Right cardiac atrium (tissue), 5 donors: ENCODE measurements at regions not wholly inside any gene's neighbourhood (a gene's known extent, or its start where the extent isn't known, plus 50 kb on each side); places are given as distances from the start of the nearest gene placed in this dataset.

Experiments used
- ATAC-seq, 2 donors: fragments of 200-7000 bp; cut with Tn5 transposase; one replicate each; pipeline versions ENCODE4 v1.8.0 to v1.9.1; 2020; ENCODE audit warnings: moderate library complexity in 2 of 2, mild to moderate bottlenecking in 1 of 2
- DNase-seq, 3 donors: peaks; one replicate each; pipeline ENCODE4 v3.0.0-alpha.2; 2020
- H3K27ac ChIP-seq: one replicate; pipeline ENCODE4 v1.5.1; 2013; ENCODE audit warnings: mild to moderate bottlenecking, low read length, control low read depth, moderate library complexity
- H3K27me3 ChIP-seq: one replicate; pipeline ENCODE4 v1.6.1; 2013; ENCODE audit not compliant: control insufficient read depth, insufficient read depth
- H3K4me1 ChIP-seq: one replicate; pipeline ENCODE4 v1.6.1; 2013; ENCODE audit warnings: low read length; ENCODE audit not compliant: control insufficient read depth, insufficient read depth
- H3K4me3 ChIP-seq: one replicate; pipeline ENCODE4 v1.5.1; 2013; ENCODE audit warnings: low read length, control low read depth
- H3K9me3 ChIP-seq: one replicate; pipeline ENCODE4 v1.6.1; 2013; ENCODE audit warnings: low read length; ENCODE audit not compliant: control insufficient read depth
- WGBS: extraction: QIAGEN DNeasy Blood & Tissue Kit; methylation state at CpG from one replicate; pipeline ENCODE4 v1.1.7; 2013; 5-methylcytosine and 5-hydroxymethylcytosine counted together
- intact Hi-C, 4 donors: fragments of 100-400 bp; cut with DNase I; formaldehyde crosslinking; loops; one replicate each; pipeline versions ENCODE4 v1.11.0 to v1.14.0; 2022 to 2023
- donor health status: healthy with polysubstance abuse.
- donor health status: DM: no; HTN: yes; CAD: no.
- donor health status: DM: no; HTN: no; CAD: no.
- donor health status: DM: no; HTN: yes; CAD: no; lungs with severe emphysema.
- donor health status: DM: yes; HTN: yes; CAD: no.

DNA sequence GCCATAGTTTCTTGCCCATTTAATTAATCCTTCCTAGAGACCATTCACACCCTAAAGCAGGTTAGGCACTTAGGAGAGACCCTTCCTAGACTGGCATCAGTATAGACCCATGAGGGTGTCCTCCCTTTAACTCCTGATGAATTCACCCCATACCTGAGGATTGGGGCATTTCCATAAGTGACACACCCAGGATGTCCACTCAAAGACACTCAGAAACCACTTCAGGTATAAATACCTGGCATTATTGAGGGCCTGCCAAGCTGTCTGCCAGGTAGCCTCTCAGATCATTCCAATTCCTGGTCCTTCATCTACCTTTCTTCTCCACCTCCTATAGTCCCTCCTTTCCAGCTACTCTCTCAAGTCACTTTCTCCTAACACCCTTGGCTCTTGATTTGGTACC lies 57.5 kb upstream of the SLC14A2 start:
- Histone ChIP-seq H3K27ac (no peak overlapping the region), H3K4me1 (peaks cover 4% of the 10 kb centered on the region), H3K9me3 (no peaks in the 10 kb centered on the region), H3K27me3 (no peaks in the 10 kb centered on the region), H3K4me3 (no peak overlapping the region)
- no peak for DNase-seq
- no peak for ATAC-seq
- intact Hi-C loops, result no loop called here

DNA sequence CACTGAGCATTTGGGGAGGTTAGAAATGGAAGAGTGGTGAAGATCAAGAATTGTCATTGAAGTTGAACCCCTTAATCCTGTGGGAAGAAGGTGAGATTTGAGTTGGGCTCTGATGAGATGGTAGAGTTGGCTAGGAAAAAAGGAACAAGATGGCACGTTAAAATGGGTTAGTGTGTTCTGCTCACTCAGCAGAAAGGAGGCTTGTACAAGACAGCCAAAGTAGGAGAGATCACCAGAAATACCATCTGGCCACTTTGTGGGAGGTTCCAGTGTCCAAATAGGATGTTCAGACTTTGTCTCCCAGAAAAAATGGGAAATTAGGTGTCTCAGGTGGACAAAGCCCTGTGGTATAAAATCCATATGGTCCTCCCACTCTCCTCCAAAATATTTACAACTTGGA lies 56.0 kb upstream of the SLC14A2 start:
- no peak overlapping the region for H3K27ac ChIP-seq
- H3K27me3 ChIP-seq, result no peaks in the 10 kb centered on the region
- DNase-seq, result no peak
- no peaks in the 10 kb centered on the region for H3K9me3 ChIP-seq
- intact Hi-C loops, result no loop called here
- WGBS, result 98% methylated on average over 1 of the region's 1 CpG
- peaks cover 4% of the 10 kb centered on the region for H3K4me1 ChIP-seq
- H3K4me3 ChIP-seq, result no peak overlapping the region
- ATAC-seq, result no peak

DNA sequence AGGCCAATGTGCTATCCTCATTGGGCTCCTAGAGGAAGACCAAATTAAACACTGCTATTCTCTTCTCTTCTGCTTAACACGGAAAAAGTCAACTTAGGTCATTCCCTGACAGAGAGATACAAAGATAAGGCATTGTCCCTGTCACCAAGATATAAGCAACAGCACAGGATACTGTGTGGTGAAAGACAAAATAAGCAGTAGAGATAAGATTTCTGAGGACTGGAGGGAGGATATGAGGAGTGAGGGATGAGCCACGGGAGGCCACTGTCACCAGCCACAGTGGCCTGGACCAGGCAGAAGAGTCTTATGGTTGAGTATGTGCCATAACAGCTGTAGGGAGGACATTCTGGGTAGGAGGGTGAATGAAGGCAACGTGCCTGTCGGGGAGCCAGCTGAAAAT lies 54.4 kb upstream of the SLC14A2 start:
- 45% methylated on average over 4 of the region's 4 CpGs for WGBS
- Histone ChIP-seq H3K9me3 (no peaks in the 10 kb centered on the region), H3K4me3 (no peak overlapping the region), H3K27me3 (no peaks in the 10 kb centered on the region), H3K27ac (no peak overlapping the region), H3K4me1 (peaks cover 4% of the 10 kb centered on the region)
- intact Hi-C loops, result no loop called here
- DNase-seq, result no peak
- peak in 1 of 2 donors; percentile 25 for ATAC-seq

DNA sequence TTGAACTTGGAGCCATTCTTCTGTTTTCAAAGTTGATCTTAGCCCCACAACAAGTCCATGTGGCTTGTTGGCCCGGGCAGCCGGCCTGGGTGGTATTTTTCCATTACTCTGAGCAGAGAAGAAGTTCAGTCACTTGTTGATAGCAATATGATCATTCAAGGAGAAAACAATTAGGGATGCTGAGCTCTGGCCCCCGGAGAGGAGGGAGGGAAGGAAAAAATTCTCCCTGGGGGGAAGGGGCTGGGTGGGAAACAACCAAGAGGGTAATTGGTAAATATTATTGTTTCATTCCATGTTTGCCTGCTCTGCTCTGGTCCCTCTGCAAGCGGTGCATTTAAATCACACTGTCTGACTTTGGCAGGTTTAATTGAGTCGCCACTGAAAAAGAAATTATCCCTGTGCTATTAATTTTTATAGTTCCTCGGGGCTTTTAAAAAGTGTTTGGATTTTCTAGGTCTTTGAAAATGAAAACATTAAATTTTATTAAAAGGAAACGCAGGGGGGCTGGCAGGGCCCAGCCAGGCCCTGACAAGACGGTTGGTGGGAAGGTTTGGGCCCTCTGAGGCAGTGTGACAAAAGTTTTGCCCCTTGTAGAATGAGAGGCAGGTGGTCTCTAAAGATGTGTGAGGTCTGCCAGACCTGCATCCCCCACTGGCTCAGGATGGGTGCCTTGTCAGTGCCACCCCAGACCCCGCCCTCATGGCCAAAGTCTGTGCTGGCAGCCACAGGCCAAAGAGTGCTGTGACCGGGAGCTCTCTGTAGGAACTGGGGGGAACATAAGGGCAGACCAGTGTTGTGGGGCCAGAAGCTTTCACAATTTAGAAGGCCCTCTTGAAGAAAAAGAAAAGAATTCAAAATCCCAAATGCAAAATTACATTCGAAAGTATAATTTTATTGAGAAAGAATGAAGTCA lies 52.5 kb upstream of the SLC14A2 start:
- peak; percentile 37 to 60 for ATAC-seq
- 61% methylated on average over 11 of the region's 11 CpGs for WGBS
- intact Hi-C loops, result no loop called here
- no peaks in the 10 kb centered on the region for H3K9me3 ChIP-seq
- H3K27me3 ChIP-seq, result no peaks in the 10 kb centered on the region
- H3K4me3 ChIP-seq, result no peak overlapping the region
- peak; percentile 61 to 89 (median 82) for DNase-seq
- peaks cover 4% of the 10 kb centered on the region for H3K4me1 ChIP-seq
- peak overlapping the region; percentile 73 for H3K27ac ChIP-seq

DNA sequence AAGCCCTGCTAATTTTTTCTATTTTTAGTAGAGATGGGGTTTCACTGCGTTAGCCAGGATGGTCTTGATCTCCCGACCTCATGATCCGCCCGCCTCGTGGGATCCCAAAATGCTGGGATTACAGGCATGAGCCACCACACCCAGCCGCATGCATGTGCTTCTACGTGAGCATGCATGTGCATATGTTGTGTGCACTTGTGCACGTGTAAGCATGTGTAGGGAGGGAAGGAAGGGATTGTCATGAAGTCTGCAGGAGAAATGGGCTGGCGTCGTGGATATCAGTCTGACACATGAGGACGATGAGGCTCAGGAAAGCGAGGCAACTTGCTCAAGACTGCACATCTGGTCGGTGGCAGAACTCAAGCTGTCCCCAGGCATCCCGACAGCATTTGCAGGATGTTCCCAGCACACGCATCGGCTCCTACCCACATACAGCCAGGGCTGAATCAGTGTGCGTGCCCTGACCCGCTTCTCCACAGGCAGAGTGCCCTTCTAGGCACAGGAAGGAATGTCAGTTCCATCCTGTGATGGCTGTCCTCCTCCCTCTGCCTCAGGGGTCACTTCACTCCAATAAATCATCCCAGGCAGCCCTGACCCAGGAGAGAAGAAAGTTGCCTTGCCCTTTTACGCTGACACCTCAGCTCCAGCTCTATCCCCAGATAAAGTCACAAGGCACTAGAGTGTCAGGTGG lies 49.9 kb upstream of the SLC14A2 start:
- intact Hi-C loops, result no loop called here
- H3K27me3 ChIP-seq, result no peaks in the 10 kb centered on the region
- DNase-seq, result no peak
- H3K4me1 ChIP-seq, result peaks cover 4% of the 10 kb centered on the region
- WGBS, result 73% methylated on average over 19 of the region's 19 CpGs
- ATAC-seq, result no peak
- H3K9me3 ChIP-seq, result no peaks in the 10 kb centered on the region
- no peak overlapping the region for H3K27ac ChIP-seq
- H3K4me3 ChIP-seq, result no peak overlapping the region
